ENCODE measurements at regions not wholly inside any gene's neighbourhood (a gene's known extent, or its start where the extent isn't known, plus 50 kb on each side); places are given as distances from the start of the nearest gene placed in this dataset.

GRCh38 chr2:150545916-150546315 lies 58.4 kb upstream of the RND3 start:
- ChIA-PET CTCF (no interaction called here), POLR2A (no interaction called here)
- Mint-ChIP-seq H3K27ac (no peak overlapping the region), H3K27me3 (ENCODE audit: low read depth) (no peaks in the 10 kb centered on the region; the same call in 1 of the 2 replicates), H3K4me1 (no peaks in the 10 kb centered on the region), H3K36me3 (peaks cover 11% of the 10 kb centered on the region), H3K9me3 (peaks cover 15% of the 10 kb centered on the region), H3K4me3 (no peak overlapping the region)
- no peak for DNase-seq (ENCODE audit: low spot score)
- no peak for ATAC-seq
- TF ChIP-seq ZBTB43 (CRISPR knock-in tag; IDR thresholded peaks at IDR 0.05): no peak
- no peak for TF ChIP-seq ZNF232 (CRISPR knock-in tag; IDR thresholded peaks at IDR 0.05)
- TF ChIP-seq GRHL2 (CRISPR knock-in tag; IDR thresholded peaks at IDR 0.05; ENCODE audit: insufficient replicate concordance, severe bottlenecking): no peak
- TF ChIP-seq ZNF425 (CRISPR knock-in tag; conservative IDR thresholded peaks at IDR 0.05): no peak
- TF ChIP-seq ERG (CRISPR knock-in tag; IDR thresholded peaks at IDR 0.05): no peak
- no peak for TF ChIP-seq PRRX2 (CRISPR knock-in tag; IDR thresholded peaks at IDR 0.05)
- no peak for TF ChIP-seq TEAD1 (CRISPR knock-in tag; IDR thresholded peaks at IDR 0.05)
- TF ChIP-seq TEAD4 (CRISPR knock-in tag; IDR thresholded peaks at IDR 0.05): no peak
- no peak for TF ChIP-seq USF2 (CRISPR knock-in tag; IDR thresholded peaks at IDR 0.05)
- no peak for TF ChIP-seq USF1 (CRISPR knock-in tag; IDR thresholded peaks at IDR 0.05)
- no peak for TF ChIP-seq ZBTB21 (CRISPR knock-in tag; IDR thresholded peaks at IDR 0.05; ENCODE audit: borderline replicate concordance)

- DNase-seq (ENCODE audit: low spot score): no peak
- ChIA-PET CTCF (no interaction called here), POLR2A (no interaction called here)
- Mint-ChIP-seq H3K27ac (no peak overlapping the region), H3K27me3 (ENCODE audit: low read depth) (no peaks in the 10 kb centered on the region; the same call in 1 of the 2 replicates), H3K9me3 (peaks cover 17% of the 10 kb centered on the region), H3K4me1 (no peaks in the 10 kb centered on the region), H3K4me3 (no peak overlapping the region), H3K36me3 (peaks cover 13% of the 10 kb centered on the region)
- TF ChIP-seq ZNF121 (CRISPR knock-in tag; IDR thresholded peaks at IDR 0.05): no peak
- no peak for TF ChIP-seq ZBTB43 (CRISPR knock-in tag; IDR thresholded peaks at IDR 0.05)
- no peak for TF ChIP-seq MAX (CRISPR knock-in tag; IDR thresholded peaks at IDR 0.05)
- no peak for TF ChIP-seq TCF7 (CRISPR knock-in tag; IDR thresholded peaks at IDR 0.05; ENCODE audit: low read depth)
- TF ChIP-seq ATF1 (CRISPR knock-in tag; IDR thresholded peaks at IDR 0.05): no peak
- no peak for TF ChIP-seq ZSCAN18 (CRISPR knock-in tag; IDR thresholded peaks at IDR 0.05)
- TF ChIP-seq GABPB1 (CRISPR knock-in tag; IDR thresholded peaks at IDR 0.05): no peak
- TF ChIP-seq IRF2 (CRISPR knock-in tag; IDR thresholded peaks at IDR 0.05; ENCODE audit: borderline replicate concordance, low read depth): no peak
- no peak for TF ChIP-seq ZNF138 (CRISPR knock-in tag; conservative IDR thresholded peaks at IDR 0.05)
- no peak for TF ChIP-seq ZNF423 (CRISPR knock-in tag; IDR thresholded peaks at IDR 0.05)
- ATAC-seq: no peak
Observed at GRCh38 chr2:150544731-150545130, 57.3 kb upstream of the RND3 start.

Data from WTC11 (cell line).